HG03095 (cell line): ENCODE measurements at regions not wholly inside any gene's neighbourhood (a gene's known extent, or its start where the extent isn't known, plus 50 kb on each side); places are given as distances from the start of the nearest gene placed in this dataset.

Experiments
- ATAC-seq: cut with Tn5 transposase; IDR thresholded peaks from one replicate; pipeline ENCODE4 v1.9.1; 2021; ENCODE audit warnings: moderate library complexity; ENCODE audit not compliant: unreplicated experiment

DNA sequence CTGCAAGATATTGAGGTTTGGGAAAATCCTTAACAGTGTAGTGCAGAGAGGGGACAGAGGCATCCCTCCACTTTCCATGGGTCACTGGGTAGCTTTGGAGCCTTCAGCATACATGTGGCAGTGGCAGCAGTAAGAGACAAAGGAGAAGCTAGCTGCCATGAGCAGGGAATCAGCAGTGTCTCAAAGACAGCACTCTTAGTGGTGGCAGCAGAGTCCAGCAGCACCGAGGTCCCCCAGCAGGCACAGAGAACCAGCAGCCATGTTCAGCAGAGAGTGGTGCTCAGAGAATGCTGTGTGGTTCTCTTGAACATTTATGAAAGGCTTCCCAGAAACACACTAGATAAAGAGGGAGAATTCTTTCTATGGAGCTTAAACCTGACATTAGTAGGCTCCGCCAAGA is 308.5 kb downstream of the CENPC start:
- ATAC-seq: no peak

DNA sequence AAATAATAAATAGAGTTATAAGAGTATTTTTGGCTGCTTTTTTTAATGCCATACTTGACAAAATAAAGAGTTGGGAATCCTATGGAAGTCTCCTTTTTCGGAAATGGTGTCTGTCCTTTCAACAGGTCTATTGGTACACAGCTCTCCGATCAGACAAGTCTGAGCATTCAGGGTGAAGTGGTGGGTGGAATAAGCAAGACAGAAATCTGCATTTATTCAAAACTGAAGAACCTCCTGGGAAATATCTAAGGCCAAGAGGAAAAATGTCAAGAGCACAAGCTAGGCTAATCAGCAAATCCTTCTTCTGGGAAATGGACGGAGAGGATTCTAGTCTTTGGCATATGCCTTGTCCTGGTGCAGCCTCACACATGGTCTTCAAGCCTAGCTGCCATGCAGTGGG is 309.0 kb downstream of the CENPC start:
- no peak for ATAC-seq

DNA sequence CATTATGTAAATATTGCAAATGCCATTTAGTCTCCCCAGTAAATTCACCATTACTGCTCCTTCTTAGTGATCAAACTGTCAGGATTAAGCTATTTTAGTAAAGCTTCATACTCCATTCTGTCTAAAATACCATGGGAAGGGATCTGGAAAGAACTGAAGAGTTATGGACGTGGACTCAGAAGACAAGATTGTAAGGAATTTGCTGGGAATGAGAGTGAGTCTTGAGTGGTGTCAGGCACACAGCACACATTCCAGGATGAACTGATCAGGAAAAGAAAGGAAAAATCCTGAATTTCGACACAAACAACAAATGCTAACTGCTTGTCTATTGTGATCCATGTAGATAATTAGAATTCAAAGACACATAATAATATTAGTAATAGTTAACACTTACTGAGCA is 311.0 kb downstream of the CENPC start:
- ATAC-seq: no peak

DNA sequence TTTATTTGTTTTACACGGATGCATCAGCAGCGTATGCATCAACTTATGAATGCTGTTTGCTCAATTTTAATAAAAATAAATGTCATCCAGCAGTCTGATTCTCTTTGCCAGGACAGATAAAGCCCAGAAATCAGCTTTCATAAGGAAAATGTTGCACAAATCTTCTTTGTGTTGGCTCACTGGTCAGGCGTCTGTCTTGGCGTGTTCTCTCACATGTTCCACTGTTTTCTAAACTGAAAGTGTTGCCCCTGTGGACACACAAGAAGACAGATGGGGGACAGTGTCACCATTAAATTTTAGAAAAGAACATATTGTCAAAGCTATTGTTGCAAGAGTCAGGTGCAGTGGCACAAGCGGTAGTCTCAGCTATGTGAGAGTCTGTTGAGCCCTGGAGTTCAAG is 316.2 kb downstream of the CENPC start:
- ATAC-seq: no peak

DNA sequence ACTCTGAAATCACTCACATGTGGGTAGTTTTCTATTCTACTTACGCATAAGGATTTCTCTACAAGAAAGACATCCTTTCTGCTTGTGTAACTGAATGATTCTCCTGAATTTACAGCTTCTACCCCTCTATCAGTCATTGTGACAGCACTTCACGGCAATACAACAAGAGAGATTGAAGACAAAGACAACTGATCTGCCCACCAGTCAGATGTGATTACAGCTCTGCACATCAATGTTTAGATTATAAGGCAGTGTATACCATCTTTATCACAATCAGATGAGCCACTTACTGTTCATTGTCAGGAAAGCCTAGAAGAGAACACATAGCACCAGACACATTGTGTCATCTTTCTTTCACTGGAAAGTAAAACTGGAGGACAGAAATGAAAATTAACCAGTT is 324.4 kb downstream of the CENPC start:
- no peak for ATAC-seq

DNA sequence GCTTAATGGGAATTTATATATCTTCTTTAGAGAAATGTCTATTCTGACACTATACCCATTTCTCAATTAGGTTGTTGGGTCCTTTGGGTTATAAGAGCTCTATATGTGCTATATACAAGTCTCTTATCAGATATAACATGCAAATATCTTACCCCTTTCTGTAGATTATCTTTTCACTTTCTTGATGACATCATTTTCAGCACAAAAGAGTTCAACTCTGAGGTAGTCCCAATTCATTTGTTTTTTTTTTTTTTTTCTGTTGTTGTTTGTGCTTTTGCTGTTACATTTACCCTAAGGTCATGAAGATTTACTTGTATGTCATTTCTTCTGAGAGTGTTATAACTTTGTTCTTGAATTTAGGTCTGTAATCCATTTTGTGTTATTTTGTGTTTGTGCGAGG is 326.4 kb downstream of the CENPC start:
- ATAC-seq: no peak

DNA sequence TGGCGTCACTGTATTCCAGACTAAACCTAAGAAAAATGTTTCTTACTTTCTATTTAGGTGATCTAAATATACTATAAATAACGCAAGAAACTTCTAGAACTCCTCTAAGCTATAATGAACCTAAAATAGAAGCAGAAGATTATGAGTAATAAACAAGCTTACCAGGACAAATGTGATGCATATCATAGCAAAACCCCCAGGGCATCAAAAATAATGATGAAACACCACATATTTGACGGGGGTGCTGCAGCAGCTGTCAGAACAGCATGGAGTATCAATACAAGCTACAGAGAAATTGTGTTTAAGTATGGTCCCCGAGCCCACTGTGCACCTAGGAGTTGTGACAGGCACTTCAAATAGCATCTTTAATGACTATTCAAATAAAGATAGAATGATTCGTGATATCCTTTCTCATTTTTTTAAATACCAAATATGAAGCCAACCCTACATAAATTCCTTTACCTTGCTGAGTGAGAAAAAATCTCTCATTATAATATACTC is 337.3 kb downstream of the CENPC start:
- no peak for ATAC-seq

DNA sequence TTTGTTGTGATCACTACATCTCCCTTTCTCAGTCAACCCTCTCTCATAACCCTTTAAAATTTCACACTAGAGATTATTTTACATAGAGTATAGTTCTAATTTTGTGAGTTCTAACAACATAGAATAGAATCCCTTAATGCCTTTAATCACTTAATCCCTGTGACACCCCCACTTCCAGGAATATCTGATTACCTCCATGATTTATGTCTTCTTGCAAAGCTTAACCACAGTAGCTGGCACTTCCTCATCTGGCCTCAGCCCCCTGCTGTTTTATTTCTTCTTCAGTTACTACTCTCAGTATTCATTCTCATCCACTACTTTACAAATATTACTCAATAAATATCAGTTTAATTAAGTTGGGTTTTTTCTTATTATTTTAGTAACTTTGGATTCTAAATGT is 340.9 kb downstream of the CENPC start:
- no peak for ATAC-seq

DNA sequence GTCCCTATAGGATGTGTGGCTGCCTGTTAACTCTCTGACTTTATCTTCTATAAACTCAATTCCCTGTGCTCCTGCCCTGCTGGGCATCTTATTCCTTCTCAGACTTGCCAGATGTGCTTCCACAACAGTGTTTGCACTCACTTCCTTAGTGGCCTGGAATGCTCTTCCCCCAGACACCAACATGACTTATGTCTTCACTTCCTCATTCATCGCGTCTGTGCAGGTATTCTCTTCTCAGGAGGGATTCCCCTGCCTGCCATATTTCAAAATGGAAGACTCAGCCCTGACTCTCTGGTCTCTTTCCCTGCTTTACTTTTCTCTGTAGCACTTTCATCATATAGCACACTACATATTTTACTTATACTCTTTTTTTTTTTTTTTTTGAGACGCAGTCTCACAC is 344.0 kb downstream of the CENPC start:
- ATAC-seq: no peak

DNA sequence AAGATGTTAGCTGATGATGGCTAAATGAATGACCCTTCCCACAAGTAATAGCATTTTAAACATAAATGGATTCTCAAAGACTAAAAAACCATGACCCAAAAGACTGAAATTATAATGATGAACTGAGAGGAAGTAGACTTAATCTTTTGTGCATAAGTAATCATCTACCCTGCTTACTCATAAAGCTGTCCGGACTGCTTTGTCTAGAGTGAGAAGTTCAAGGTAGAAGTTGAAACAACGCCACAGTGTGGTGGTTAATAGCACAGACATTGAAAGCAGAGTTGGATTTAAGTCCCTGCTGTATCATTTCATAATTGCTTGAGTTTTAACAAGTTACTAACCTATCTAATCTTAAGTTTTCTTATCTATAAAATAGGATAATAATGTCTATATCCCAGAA is 346.6 kb downstream of the CENPC start:
- no peak for ATAC-seq

DNA sequence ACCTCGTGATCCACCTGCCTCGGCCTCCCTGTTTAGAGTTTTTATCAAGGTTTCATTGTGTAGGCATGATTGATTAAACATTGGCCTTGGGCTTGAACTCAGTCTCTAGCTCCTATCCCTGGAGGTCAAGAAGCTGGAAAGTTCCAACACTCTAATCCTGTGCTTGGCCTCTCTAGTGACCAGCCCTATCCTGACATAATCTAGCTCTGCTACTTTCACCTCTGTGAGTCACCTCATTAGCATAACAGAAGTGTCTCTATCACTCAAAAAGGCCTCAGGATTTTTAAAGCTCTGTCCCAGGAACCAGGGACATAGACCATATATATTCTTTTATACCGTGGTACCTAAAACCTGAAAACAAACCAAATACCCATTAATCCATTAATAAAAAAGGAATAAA is 377.5 kb downstream of the CENPC start:
- ATAC-seq: no peak

DNA sequence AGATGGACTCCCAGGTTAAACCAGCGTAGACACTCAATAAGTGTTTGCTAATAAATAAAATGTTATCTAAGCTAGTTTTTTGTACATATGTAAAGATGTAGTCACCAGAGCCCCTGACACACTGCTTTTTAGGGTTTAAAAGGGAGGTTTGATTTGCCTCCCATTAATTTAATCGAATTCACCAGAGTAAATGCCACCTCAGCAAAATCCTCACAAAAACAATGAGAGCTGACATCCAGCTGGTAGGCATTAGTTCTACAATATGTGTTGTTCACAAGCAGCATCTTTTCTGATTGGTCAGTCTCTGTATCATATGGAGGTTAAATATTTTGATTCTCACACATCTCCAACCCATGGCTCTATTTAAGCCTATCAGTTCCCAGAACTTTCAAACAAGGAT is 382.6 kb downstream of the CENPC start:
- no peak for ATAC-seq

DNA sequence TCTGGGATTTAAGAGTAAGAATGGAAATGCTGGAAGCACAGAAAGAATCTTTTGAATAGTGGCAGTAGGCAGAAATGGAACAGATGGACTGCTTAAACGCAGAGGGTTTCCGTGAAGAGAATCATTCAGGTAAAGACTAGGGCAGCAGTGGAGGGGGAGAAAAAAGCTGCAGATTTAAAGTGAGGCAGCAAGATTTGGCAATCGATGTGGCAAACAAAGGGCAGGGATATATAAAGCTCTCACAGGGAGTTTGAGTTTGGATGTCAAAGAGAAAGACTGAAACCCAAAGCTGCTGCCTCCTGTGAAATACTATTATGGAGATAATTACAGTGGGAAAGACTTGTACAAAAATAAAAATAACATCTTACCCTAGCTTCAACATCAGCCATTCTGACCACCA is 384.0 kb downstream of the CENPC start:
- ATAC-seq: no peak

DNA sequence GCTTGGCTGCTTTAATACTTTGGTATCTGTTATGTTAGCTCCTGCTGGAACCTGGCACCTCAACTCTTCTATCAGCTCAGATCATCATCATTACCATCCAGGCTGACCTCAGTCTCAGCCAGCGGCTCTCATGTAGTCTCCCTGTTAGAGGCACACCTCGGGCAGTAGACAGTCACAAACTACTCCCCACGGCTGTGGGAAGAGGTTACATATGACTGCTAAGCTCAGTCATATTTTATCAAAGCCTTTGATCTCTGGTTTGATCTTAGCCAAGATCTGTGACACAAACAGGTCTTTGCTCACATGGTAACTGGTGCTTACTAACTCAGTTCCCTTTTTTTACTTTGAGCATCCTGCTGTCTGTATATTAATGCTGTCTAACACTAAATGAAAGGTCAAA is 384.9 kb downstream of the CENPC start:
- ATAC-seq: no peak

DNA sequence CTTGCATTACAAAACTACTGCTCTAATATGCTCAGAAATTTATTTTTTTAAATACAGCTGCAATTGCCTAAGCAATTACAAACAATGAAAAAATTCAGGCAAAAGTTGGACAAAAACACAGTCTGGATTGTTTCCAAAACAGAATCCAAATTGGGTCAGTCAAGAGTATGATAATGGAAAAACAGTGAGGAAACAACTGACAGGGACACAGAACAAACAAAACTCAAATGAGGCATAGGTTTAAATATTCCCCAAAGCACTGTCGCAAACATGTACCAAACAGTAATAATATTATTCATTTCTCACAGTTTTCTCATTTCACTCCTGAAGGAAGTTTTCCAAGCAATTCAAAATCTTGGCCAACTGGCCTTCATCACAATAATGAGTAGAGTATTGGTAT is 386.6 kb downstream of the CENPC start:
- no peak for ATAC-seq

DNA sequence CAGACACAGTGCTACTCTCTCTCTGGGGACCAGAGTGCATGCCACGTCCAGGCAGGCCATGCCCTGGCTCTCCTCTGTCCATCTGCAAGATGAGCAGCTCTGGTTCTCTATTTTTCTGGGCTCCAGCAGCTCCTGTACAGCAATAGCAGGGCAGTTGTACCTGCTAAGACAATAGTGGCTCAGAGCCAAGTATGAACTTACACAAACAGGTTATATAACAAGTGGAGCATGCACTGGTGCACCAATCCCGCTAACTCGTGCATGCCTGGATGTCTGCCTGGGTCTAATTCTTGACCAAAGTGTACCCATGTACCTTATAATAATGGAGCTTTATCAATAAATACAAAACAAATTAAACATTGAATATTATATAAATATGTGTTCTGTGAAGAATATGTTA is 392.3 kb downstream of the CENPC start:
- no peak for ATAC-seq

DNA sequence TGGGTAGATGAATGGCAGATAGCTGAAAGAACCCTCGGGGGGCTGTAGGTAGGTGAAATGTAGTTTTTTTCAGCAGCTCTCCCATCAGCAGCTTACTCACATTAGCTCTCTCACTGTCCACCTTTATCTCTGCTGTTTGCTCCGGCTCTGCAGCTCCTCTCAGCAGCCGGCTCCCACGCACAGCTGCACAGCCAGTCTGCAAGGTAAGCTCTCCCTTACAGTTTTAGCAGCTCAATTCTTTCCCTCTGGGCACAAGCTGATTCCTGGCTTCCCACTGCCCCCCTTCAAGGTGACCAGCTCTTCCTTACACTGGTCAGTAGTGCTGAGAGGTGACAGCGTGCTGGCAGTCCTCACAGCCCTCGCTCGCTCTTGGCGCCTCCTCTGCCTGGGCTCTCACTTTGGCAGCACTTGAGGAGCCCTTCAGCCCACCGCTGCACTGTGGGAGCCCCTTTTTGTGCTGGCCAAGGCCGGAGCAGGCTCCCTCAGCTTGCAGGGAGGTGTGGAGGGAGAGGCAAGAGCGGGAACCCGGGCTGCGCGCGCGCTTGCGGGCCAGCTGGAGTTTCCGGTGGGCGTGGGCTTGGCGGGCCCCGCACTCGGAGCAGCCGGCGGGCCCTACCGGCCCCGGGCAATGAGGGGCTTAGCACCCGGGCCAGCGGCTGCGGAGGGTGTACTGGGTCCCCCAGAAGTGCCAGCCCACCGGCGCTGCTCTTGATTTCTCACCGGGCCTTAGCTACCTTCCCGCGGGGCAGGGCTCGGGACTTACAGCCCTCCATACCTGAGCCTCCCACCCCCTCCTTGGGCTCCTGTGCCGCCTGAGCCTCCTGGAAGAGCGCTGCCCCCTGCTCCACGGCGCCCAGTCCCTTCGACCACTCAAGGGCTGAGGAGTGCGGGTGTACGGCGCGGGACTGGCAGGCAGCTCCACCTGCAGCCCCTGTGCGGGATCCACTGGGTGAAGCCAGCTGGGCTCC is 393.6 kb downstream of the CENPC start:
- ATAC-seq: no peak

DNA sequence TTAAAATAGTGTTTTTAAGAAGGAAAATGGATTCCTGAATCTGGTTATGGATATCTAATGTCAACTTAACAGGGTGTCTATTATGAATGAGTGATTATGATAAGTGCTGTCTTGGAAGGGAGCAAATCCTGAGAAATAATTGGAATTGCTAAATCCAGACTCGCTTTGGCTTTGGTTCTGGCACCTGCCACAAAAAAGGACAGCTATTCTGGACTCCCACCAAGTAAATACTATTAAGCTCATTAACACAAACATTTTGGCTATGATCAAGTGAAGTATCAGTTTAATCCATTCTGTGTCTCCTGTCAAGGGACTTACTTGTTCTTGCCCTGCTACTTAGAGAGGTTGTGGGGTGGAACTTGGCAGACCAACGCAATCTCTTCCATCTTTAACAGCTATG is 403.7 kb downstream of the CENPC start:
- ATAC-seq: no peak

DNA sequence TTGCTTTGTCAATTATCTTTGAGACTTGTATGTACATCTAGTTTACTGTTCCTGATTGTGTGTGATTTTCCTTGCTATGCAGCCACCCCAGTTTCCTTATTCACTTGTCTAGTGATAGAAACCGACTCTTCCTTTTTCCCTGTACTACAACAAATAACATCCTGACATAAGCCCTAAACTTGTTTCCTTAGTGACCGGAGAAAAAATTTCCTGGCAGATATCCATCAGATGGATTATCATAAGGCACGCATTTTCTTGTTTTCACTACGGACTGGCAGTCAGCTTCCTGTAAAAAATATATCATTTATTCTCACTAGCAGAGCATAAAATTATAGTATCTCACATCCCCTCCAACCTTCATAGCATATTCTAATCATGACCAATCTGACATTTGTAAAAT is 410.7 kb downstream of the CENPC start:
- no peak for ATAC-seq

DNA sequence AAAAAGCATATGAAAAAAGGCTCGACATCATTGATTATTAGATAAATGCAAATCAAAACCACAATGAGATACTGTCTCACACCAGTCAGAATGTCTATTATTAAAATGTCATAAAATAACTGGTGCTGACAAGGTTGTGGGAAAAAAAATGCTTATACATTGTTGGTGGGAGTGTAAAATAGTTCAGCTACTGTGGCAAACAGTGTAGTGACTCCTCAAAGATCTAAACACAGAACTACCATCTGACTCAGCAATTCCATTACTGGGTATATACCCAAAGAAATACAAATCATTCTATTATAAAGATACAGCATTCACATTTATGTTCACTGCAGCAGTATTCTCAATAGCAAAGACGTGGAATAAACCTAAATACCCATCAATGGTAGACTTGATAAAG is 412.1 kb downstream of the CENPC start:
- ATAC-seq: no peak

DNA sequence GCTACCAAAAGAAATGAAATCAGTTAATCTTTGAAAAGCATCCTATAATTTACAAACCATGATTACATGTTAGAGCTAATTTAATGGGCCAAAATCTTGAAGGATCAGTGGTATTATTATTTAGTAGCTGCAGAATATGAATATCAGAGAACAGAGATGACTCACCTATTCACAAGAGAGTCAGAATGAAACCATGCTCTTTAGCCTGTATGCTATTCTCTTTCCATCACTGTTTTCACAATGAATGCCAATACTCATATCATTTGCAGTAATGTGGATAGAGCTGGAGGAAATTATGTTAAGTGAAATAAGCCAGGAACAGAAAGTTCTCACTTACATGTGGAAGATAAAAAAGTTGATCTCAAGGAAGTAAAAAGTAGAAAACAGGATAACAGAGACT is 414.1 kb downstream of the CENPC start:
- peak; percentile 94 for ATAC-seq

DNA sequence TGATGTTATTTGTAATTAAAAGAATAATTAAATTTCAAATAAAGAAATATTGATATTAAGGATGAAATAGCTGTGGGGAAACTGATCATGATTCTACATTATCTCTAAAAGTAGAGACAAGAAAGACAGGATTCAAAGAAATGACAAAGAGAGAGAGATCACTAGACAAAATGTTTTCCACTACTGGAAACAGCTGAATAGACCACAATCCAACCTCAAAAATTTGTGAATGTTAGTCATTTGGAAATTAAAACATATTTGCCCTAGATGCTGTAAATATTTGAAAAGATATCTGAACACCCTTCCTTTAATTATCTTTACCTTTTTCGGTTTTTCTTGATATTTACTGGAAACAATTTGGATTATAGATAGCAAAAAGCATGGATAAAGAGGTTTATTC is 414.9 kb downstream of the CENPC start:
- no peak for ATAC-seq

DNA sequence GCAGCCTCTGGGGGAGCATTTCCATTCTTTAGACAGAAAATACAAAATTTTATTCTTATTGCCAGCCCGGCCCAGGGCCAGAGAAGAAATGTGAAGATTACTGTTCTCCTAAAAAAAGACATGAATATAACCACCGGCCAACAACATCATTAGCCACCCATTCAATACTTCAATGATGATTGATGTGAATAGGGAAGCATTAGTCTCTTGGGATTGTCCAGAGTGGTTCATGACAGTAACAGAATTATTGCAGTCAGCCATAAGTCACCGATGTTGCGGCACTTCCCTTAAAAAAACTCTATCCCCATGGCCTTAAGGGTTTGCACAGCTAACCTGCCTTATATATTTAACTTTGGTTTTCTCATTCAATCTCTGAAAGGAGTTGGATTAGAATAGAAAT is 418.7 kb downstream of the CENPC start:
- ATAC-seq: no peak
